HAP-1 (cell line): ENCODE measurements at regions not wholly inside any gene's neighbourhood (a gene's known extent, or its start where the extent isn't known, plus 50 kb on each side); places are given as distances from the start of the nearest gene placed in this dataset.
A peak's percentile ranks its signal among the peaks of the same experiment; 100 is the strongest.
"Not testable (repeated sequence)": the region's sequence is repeated elsewhere in the genome, so short reads cannot be mapped to it uniquely, and the experiment has no call there.

Experiments
- DNase-seq, 2 experiments: peaks; one replicate each; pipeline ENCODE4 v3.0.0-alpha.2; 2016 to 2020; ENCODE audit warnings: low spot score in 2 of 2
- H3K27me3 ChIP-seq: fragments of 250-450 bp; sonication (Bioruptor Pico); 2 replicates; pipeline ENCODE4 v1.5.1; 2020; ENCODE audit warnings: low read depth, mild to moderate bottlenecking, moderate library complexity
- H3K36me3 ChIP-seq: fragments of 250-450 bp; sonication (Bioruptor Pico); replicated peaks from 2 replicates; pipeline ENCODE4 v1.5.1; 2020; ENCODE audit warnings: mild to moderate bottlenecking
- H3K4me1 ChIP-seq: fragments of 250-450 bp; sonication (Bioruptor Pico); 2 replicates; pipeline ENCODE4 v1.5.1; 2020; ENCODE audit warnings: mild to moderate bottlenecking
- H3K4me3 ChIP-seq: fragments of 250-450 bp; sonication (Bioruptor Pico); 2 replicates; pipeline ENCODE4 v1.5.1; 2020; ENCODE audit warnings: mild to moderate bottlenecking, moderate library complexity
- H3K9me3 ChIP-seq: fragments of 250-450 bp; sonication (Bioruptor Pico); 2 replicates; pipeline ENCODE4 v1.5.1; 2020; ENCODE audit warnings: mild to moderate bottlenecking, moderate library complexity
- in situ Hi-C: fragments of 300-500 bp; cut with MboI; formaldehyde crosslinking; loops from 3 replicates; pipeline ENCODE4 v1.14.3; 2020; ENCODE audit warnings: low sequenced_read_pairs, inconsistent platforms, mixed read lengths

GRCh38 chr14:47917344-47917954 is 242.0 kb upstream of the MDGA2 start:
- Histone ChIP-seq H3K9me3 (no peaks in the 10 kb centered on the region), H3K36me3 (no peaks in the 10 kb centered on the region), H3K4me3 (no peak overlapping the region), H3K4me1 (no peaks in the 10 kb centered on the region), H3K27me3 (no peaks in the 10 kb centered on the region)
- in situ Hi-C loops: no loop called here
- DNase-seq: peak; percentile 5 to 29

- H3K36me3 ChIP-seq, in situ Hi-C loops, H3K4me3 ChIP-seq, H3K9me3 ChIP-seq, H3K4me1 ChIP-seq, H3K27me3 ChIP-seq, DNase-seq: not testable (repeated sequence)
These were observed 225.7 kb upstream of the MDGA2 start for GRCh38 chr14:47901141-47901540.

DNA sequence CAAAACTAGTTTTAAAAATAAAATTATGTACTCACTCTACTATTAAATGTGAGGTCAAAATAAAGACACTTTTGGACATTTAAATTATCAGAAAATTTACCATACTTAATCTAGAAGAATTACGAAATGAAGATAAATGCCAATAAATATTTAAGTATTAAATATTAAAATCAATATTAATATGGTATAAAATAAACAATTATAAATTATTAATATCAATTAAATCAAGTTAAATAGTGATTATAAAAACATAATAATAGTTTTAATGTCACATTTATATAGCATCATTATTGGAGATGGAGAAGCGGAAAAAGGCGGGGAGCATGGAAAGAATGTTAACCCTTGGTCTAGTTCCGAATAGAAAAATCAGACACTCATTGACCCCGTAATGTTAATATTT is 224.3 kb upstream of the MDGA2 start:
- H3K36me3 ChIP-seq: no peaks in the 10 kb centered on the region
- no peaks in the 10 kb centered on the region for H3K27me3 ChIP-seq
- no peak overlapping the region for H3K4me3 ChIP-seq
- no peaks in the 10 kb centered on the region for H3K4me1 ChIP-seq
- H3K9me3 ChIP-seq: no peaks in the 10 kb centered on the region
- in situ Hi-C loops: no loop called here
- DNase-seq: no peak

- in situ Hi-C loops: no loop called here
- Histone ChIP-seq H3K9me3 (no peaks in the 10 kb centered on the region), H3K4me1 (no peaks in the 10 kb centered on the region), H3K4me3 (no peak overlapping the region), H3K27me3 (no peaks in the 10 kb centered on the region), H3K36me3 (no peaks in the 10 kb centered on the region)
- DNase-seq: no peak
These were observed 198.9 kb upstream of the MDGA2 start for GRCh38 chr14:47874350-47874749.

- no peaks in the 10 kb centered on the region for H3K4me1 ChIP-seq
These were observed 197.2 kb upstream of the MDGA2 start for GRCh38 chr14:47872588-47872987.

GRCh38 chr14:47863441-47863840 is 188.0 kb upstream of the MDGA2 start:
- no peak overlapping the region for H3K4me3 ChIP-seq
- no peaks in the 10 kb centered on the region for H3K9me3 ChIP-seq
- H3K27me3 ChIP-seq: no peaks in the 10 kb centered on the region
- H3K4me1 ChIP-seq: no peaks in the 10 kb centered on the region
- H3K36me3 ChIP-seq: no peaks in the 10 kb centered on the region
- in situ Hi-C loops: no loop called here
- no peak for DNase-seq

More at GRCh38 chr14:47872588-47872987, 197.2 kb upstream of the MDGA2 start:
- no peak for DNase-seq
- Histone ChIP-seq H3K4me3 (no peak overlapping the region), H3K36me3 (no peaks in the 10 kb centered on the region), H3K9me3 (no peaks in the 10 kb centered on the region), H3K27me3 (no peaks in the 10 kb centered on the region)
- in situ Hi-C loops: no loop called here

- Histone ChIP-seq H3K4me3 (no peak overlapping the region), H3K9me3 (no peaks in the 10 kb centered on the region), H3K4me1 (no peaks in the 10 kb centered on the region), H3K27me3 (no peaks in the 10 kb centered on the region), H3K36me3 (no peaks in the 10 kb centered on the region)
- in situ Hi-C loops: no loop called here
- no peak for DNase-seq
These were observed 182.2 kb upstream of the MDGA2 start for GRCh38 chr14:47857646-47858045.

DNA sequence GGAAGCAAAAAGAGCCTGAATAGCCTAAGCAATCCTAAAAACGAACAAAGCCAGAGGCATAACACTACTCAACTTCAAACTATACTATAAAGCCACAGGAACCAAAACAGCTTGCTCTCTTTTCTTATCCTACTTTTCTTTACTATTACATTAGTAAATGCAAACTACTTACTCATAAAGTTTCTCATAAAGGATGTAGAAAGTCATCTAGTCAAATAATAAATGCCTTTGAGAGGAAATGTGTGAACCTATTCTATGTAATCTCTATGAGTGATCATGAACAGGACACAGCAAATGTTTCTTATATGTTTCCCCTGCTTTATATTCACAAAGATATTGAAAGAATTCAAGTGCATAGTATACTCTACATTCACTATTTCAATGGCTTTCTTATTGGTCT is 176.9 kb upstream of the MDGA2 start:
- Histone ChIP-seq H3K4me1 (no peaks in the 10 kb centered on the region), H3K36me3 (no peaks in the 10 kb centered on the region), H3K27me3 (no peaks in the 10 kb centered on the region), H3K9me3 (no peaks in the 10 kb centered on the region), H3K4me3 (no peak overlapping the region)
- DNase-seq: no peak
- in situ Hi-C loops: no loop called here

DNA sequence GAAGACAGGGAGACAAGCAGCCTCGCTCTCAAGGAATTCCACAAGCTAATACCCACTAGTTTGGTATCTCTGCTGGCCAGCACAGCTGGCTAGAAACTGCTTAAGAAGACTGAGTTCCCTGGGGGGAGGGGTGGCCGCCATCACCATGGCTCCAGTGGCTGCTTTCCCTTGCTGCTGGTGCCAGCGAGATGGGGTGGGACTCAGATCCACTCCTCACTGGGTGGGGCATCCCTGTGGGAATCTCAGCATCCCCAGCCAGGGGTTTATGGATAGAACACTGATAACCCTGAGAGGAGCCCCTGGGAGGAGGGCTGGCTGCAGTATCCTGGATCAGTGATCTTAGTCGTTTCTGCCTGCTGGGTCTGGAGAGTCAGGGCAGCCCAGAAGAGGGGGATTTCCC is 170.6 kb upstream of the MDGA2 start:
- DNase-seq: no peak
- Histone ChIP-seq H3K9me3 (no peaks in the 10 kb centered on the region), H3K4me1 (no peaks in the 10 kb centered on the region), H3K36me3 (no peaks in the 10 kb centered on the region), H3K27me3 (no peaks in the 10 kb centered on the region), H3K4me3 (no peak overlapping the region)
- in situ Hi-C loops: no loop called here

DNA sequence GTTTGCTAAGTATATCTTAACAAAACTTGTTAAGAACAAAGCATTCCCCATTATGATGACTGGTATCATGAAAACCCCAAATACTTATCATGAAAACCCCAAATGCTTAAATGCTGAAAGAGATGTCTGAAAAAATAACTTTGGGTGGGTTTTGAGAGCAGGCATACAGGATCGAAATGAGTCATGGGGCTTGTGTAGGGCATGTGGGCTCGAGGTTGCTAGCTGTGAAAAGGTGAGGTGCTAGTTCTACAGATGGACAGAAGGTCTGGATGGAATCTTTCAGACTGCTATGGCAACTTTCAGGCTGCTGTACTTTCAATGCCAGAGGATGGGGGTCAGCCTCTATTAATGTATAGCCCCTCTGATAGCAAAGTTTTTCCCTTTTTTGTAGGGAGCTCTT is 167.8 kb upstream of the MDGA2 start:
- H3K27me3 ChIP-seq: no peaks in the 10 kb centered on the region
- no peaks in the 10 kb centered on the region for H3K9me3 ChIP-seq
- H3K36me3 ChIP-seq: no peaks in the 10 kb centered on the region
- in situ Hi-C loops: no loop called here
- no peaks in the 10 kb centered on the region for H3K4me1 ChIP-seq
- DNase-seq: no peak
- no peak overlapping the region for H3K4me3 ChIP-seq

DNA sequence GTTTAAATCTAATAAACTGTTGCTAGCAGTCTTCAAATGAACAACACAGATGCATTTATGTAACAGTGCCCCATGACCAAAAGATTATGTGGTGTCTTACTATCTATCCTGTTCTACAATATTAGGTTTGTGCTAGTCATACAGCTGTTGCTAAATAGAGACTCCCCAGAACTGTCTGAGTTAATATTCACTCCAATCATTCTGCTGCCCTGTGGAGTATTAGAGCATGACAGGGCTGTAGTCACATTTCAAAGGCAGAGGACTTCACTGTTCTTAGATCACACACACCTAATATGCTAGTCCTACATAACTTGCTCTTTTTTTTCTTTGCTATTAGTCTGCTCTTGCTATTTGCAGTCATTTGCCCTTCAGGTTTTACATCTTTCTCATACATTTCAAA is 157.6 kb upstream of the MDGA2 start:
- no peaks in the 10 kb centered on the region for H3K9me3 ChIP-seq
- in situ Hi-C loops: no loop called here
- no peak overlapping the region for H3K4me3 ChIP-seq
- H3K4me1 ChIP-seq: no peaks in the 10 kb centered on the region
- DNase-seq: no peak
- no peaks in the 10 kb centered on the region for H3K36me3 ChIP-seq
- no peaks in the 10 kb centered on the region for H3K27me3 ChIP-seq

DNA sequence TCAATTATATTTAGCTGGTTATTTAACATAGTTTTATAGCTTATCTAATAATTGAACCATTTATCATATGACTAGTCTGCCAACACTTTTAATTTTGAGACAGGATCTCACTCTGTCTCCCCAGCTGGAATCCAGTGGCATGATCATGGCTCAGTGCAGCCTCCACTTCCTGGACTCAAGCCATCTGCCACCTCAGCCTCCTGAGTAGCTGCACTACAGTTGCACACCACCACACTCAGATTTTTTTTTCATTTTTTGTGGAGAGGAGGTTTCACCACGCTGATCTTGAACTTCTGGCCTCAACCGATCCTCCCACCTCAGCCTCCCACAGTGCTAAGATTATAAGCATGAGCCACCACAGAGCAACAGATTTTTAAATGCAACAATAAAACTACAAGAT is 151.4 kb upstream of the MDGA2 start:
- H3K36me3 ChIP-seq: no peaks in the 10 kb centered on the region
- H3K4me1 ChIP-seq: no peaks in the 10 kb centered on the region
- H3K4me3 ChIP-seq: no peak overlapping the region
- no peaks in the 10 kb centered on the region for H3K27me3 ChIP-seq
- in situ Hi-C loops: no loop called here
- H3K9me3 ChIP-seq: no peaks in the 10 kb centered on the region
- no peak for DNase-seq

GRCh38 chr14:47822326-47822725 is 146.9 kb upstream of the MDGA2 start:
- Histone ChIP-seq H3K27me3 (no peaks in the 10 kb centered on the region), H3K4me1 (no peaks in the 10 kb centered on the region), H3K36me3 (no peaks in the 10 kb centered on the region), H3K4me3 (no peak overlapping the region), H3K9me3 (0 out of 2 replicates have a peak, but pooled peaks cover 3% of the 10 kb centered on the region)
- in situ Hi-C loops: no loop called here
- DNase-seq: no peak

DNA sequence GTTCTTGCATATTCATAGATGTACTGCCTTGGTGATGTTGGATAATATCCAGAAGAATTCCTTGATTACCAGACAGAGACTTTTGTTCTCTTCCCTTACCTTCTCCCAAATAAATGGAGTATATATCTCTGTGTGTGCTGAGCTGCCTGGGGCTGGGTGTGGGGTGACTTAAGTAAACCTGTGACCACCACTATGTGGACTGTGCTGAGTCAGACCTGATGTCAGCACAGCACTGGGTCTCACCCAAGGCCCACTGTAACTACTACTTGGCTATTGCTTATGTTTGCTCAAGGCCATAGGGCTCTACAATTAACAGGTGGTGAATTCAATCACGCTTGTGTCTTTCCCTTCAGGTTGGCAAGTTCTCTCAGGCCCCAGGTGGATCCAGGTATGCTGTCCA is 145.7 kb upstream of the MDGA2 start:
- Histone ChIP-seq H3K27me3 (no peaks in the 10 kb centered on the region), H3K9me3 (0 out of 2 replicates have a peak, but pooled peaks cover 3% of the 10 kb centered on the region), H3K4me1 (no peaks in the 10 kb centered on the region), H3K36me3 (no peaks in the 10 kb centered on the region), H3K4me3 (no peak overlapping the region)
- in situ Hi-C loops: no loop called here
- no peak for DNase-seq

DNA sequence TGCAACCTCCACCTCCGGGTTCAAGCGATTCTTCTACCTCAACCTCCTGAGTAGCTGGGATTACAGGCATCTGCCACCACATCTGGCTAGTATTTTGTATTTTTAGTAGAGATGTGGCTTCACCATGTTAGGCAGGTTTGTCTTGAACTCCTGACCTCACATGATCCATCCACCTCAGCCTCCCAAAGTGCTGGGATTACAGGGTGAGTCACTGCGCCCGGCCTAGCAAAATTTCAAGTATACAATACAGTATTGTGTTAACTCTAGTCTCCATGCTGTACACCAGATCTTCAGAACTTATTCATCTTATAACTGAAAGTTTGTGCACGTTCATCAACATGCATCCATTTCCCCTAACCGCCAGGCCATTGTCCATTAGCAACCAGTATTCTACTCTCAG is 115.1 kb upstream of the MDGA2 start:
- no peak overlapping the region for H3K4me3 ChIP-seq
- in situ Hi-C loops: no loop called here
- H3K4me1 ChIP-seq: no peaks in the 10 kb centered on the region
- no peaks in the 10 kb centered on the region for H3K36me3 ChIP-seq
- no peaks in the 10 kb centered on the region for H3K27me3 ChIP-seq
- no peaks in the 10 kb centered on the region for H3K9me3 ChIP-seq
- DNase-seq: no peak
